GOT3 (cell line): ENCODE measurements at regions not wholly inside any gene's neighbourhood (a gene's known extent, or its start where the extent isn't known, plus 50 kb on each side); places are given as distances from the start of the nearest gene placed in this dataset.
A peak's percentile ranks its signal among the peaks of the same experiment; 100 is the strongest.

Experiments
- DNase-seq: peaks from one replicate; lab custom pipeline; 2025; ENCODE audit warnings: mixed read lengths; lab: John Stamatoyannopoulos, UW

DNA sequence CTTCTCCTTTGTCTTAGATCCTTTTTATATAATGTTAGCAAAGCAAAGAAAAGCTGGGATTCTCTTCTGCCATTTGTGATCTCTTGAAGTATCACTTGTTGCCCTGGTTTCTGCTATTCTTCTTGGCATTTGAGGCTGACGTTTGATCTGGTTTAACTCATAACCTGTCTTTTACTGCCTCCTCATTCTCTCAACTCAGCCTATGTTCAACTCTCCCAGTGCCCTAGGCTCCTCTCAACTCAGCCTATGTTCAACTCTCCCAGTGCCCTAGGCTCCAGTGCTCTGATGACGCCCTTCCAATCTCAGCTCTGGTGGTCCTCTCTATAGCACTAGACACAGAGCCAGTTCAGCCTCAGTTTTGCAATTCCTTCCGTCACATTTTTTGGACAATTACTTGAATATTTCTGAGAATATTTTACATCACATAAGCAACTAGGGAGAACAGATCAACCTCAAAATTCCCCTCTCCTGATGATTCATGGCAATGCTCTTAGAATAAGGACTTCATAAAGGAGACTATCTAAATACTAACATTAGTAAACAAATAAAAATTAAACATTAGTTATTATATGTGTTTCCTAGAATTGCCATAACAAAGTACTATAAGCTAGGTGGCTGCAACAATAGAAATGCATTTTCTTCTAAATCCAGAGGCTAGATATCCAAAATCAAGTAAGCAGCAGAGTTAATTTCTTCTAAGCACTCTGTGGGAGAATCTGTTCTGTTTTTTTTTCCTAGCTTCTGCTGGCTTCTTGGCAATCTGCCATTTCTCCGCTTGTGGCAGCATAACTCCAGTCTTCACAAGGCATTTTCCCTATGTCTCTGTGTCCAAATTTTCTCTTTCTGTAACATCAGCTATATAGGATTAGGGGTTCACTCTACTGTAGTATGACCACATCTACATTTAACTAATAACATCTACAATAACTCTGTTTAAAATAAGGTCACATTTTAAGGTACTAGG is 662.1 kb upstream of the FTMT start:
- DNase-seq = no peak

DNA sequence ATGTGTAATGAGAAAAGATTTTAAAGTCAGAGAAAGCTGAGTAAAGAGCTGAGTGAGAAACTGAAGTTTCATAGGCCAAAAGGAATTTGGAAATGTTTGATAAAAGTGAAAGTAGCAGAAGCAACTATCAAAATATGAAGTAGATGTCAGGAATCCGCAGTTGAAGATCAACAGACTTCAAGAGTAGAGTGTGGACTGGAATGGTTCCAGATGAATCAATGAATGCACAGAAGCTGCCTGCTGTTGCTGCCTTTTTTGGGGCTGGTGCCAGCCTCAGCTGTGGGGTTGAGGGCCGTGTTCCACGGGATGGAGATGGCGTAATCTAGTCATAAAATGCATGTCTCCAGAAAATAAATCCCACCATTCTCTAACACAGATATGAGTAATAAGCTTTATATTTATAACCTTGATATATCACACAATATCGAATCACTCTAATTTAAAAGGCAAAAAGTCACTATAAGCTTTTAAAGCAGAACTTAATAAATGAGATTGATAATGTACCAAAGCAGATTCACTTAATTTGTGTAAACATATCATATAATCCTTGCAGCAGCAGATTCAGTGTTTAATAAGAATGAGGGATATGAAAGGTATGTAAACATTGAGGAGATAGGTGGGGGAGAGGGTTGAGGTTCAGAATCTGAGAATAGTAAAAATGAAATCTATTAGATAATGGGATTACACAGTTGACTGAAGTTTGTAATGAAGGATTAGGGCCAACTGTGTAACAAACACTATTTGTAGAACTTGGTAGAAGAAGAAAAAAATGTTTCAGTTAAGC is 652.3 kb upstream of the FTMT start:
- DNase-seq = no peak

DNA sequence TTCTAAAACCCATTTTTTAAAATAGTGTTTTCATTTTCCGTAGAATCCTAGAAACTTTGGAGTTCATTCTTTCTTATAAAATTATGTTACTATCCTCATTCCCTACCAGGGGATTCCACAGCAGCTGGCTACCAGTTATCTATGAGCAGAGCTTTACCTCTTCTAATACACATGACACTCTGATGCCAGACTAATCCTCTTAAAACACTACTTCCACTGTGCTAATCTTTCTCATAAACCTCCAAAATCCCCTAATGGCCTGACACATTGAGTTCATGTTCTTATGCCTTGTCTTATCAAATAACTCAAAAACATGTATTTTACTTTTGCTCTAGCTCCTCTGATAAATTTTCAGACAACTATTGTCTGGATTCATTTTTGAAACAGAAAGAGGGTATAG is 633.6 kb upstream of the FTMT start:
- DNase-seq = no peak

GRCh38 chr5:121221483-121221882 is 630.2 kb upstream of the FTMT start:
- DNase-seq = no peak

GRCh38 chr5:121226765-121227164 is 624.9 kb upstream of the FTMT start:
- no peak for DNase-seq

- DNase-seq = no peak
Observed at GRCh38 chr5:121239951-121240350, 611.7 kb upstream of the FTMT start.

GRCh38 chr5:121246971-121247370 is 604.7 kb upstream of the FTMT start:
- DNase-seq = no peak

DNA sequence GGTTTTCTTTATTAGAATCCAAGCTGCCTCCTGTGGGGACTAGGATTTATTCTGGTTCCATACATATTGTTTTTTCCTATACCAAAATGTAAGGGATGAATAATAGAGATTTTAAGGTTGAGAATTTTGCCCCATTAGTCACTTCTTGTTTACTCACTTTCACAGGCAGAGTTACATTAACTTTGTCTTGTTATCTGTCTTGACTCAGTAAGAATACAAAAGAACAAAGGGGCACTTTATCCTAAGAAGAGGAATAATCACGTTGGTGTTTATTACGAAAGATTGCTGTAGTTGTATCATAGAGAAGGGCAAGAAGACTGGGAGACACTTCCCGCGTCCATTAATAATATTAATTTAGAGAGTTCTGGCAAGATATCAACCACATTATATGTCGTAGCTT is 599.7 kb upstream of the FTMT start:
- DNase-seq = no peak

DNA sequence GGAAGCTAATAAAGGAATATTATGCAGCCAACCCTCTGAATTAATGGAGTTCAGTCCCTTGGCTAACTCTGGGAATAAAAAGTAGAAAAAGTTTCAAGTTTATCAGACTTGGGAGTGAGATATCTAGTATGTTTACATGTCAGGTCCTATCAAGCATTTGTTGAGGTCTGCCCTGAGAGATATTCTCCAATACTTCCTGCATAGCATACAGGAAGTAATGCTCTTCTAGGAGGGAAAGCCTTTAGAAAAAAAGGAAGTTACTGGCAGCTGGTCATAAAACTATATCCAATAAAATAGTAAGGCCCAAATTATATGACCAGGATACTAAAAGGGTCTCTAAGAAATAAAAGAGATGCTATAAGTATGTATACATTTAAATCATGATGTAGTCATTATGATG is 594.1 kb upstream of the FTMT start:
- DNase-seq = no peak

- DNase-seq = no peak
Observed at GRCh38 chr5:121263456-121263855, 588.2 kb upstream of the FTMT start.

DNA sequence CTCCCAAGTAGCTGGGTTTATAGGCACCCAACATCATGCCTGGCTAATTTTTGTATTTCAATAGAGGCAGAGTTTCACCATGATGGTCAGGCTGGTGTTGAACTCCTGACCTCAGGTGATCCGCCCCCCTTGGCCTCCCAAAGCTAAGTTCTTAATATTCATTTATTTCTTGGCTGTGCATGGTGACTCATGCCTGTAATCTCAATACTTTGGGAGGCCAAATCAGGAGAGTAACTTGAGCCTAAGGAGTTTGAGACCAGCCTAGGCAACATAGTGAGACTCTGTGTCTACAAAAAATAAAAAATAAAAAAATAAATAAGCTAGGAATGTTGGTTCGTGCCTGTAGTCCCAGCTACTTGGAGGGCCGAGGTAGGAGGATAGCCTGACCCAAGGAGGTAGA is 587.1 kb upstream of the FTMT start:
- no peak for DNase-seq

DNA sequence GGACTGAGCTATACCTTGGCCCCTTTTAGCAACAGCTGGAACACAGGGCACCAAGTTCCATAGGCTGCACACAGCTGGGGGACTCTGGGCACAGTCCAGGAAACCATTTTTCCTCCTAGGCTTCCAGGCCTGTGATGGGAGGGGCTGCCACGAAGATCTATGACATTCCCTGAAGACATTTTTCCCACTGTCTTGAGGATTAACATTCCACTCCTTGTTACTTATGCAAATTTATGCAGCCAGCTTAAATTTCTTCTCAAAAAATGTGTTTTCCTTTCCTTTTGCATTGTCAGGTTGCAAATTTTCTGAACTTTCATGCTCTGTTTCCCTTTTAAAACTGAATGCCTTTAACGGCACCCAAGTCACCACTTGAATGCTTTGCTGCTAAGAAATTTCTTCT is 580.1 kb upstream of the FTMT start:
- DNase-seq = no peak

GRCh38 chr5:121273833-121274433 is 577.7 kb upstream of the FTMT start:
- peak; percentile 47 for DNase-seq

GRCh38 chr5:121279801-121280200 is 571.9 kb upstream of the FTMT start:
- no peak for DNase-seq

GRCh38 chr5:121285801-121286521 is 565.7 kb upstream of the FTMT start:
- DNase-seq = no peak

DNA sequence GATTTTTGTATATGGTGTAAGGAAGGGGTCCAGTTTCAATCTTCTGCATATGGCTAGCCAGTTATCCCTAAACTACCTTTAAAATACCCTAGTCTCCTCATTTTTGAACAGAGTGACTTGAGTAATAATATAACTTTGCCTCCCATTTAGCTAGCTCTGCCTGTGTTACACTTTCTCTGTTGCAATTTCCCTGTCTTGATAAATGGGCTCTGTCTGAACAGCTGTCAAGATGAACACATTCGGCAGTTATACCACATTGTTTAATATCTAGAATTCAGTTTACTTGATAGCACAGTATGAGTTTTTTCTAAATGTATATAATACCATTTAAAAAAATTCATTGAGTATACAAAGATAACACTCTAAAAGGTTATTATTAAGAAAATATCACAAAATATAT is 562.9 kb upstream of the FTMT start:
- no peak for DNase-seq

GRCh38 chr5:121292664-121293063 is 559.0 kb upstream of the FTMT start:
- DNase-seq = no peak

GRCh38 chr5:121296356-121296755 is 555.3 kb upstream of the FTMT start:
- DNase-seq = no peak

DNA sequence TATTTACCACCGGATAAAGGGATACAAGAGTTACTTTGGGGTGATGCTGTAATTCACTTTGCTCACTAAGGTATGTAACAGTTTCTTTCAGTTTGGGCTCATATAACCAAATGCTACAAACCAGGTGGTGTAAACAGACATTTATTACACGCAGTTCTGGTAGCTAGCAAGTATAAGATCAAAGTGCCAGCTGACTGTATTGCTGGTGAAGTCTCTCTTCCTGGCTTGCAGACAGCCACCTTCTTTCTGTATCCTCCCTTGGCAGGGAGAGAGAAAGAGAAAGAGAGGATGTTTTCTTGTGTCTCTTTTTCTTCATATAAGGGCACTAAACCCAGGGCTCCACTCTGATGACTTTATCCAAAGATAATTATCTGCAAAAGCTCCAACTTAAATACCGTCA is 552.5 kb upstream of the FTMT start:
- no peak for DNase-seq

DNA sequence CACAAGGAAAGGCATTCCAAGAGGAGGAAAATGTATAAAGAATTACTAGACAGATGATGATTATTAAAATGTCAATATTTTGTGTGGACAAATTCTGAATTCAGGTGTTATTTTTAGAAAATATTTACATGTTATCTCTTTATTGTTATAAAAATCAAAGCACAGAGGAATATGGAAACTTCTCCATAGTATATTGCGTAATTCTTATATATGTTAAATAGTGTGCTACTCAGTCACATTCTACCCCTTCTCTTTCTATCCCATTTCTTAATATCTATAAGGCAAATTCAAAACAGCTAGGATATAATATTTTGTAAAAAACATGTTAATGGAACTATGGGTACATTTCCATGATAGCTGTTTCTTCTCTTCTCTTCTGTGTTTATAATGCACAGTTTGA is 546.8 kb upstream of the FTMT start:
- no peak for DNase-seq

DNA sequence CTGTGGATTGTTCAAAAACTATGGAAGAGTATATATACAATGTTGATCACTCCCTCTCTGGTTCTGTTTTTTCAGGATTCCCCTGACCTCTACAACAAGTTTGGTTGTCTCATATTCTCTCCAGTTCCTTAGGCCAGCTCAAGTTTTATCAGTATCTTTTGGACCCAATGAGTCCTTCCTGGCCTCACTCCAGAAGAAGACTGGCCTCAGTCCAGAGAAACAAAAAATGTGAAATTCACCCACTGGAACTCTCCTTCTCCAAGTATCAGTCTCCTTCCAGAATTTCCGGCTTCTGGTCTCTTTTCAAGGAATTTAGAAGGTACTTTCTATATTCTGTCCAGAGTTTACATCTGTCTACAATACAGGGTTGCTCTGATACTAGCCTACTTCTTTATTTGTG is 537.8 kb upstream of the FTMT start:
- no peak for DNase-seq

DNA sequence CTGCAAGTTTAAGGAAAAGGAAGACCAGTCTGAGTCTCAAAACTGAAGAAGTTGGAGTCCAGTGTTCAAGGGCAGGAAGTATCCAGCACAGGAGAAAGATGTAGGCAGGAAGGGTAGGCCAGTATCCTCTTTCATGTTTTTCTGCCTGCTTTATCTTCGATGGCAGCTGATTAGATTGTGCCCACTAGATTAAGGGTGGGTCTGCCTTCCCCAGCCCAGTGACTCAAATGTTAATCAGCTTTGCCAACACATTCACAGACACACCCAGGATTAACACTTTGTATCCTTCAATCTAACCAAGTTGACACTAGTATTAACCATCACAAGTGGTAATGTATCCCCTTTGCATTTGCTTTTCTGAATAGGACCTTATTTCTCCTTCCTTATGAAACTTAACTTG is 535.9 kb upstream of the FTMT start:
- no peak for DNase-seq
